Activated T-cell treated with anti-CD3 and anti-CD28 coated beads, Interleukin-2, amount 50 U/mL, for 4 hours (primary cell): ENCODE measurements at regions not wholly inside any gene's neighbourhood (a gene's known extent, or its start where the extent isn't known, plus 50 kb on each side); places are given as distances from the start of the nearest gene placed in this dataset.
"Not testable (repeated sequence)": the region's sequence is repeated elsewhere in the genome, so short reads cannot be mapped to it uniquely, and the experiment has no call there.

ENCODE experiments used
- ATAC-seq, 2 donors: fragments of 200-7000 bp; cut with Tn5 transposase; one replicate each; pipeline ENCODE4 v1.10.0; 2021
- DNase-seq: peaks from one replicate; pipeline ENCODE4 v3.0.0-alpha.2; 2020
- H3K27me3 Mint-ChIP-seq: one replicate; pipeline ENCODE4 v1.8.0; 2021; ENCODE audit warnings: low read depth, mixed read lengths
- H3K36me3 Mint-ChIP-seq: one replicate; pipeline ENCODE4 v1.8.0; 2022; ENCODE audit warnings: mixed read lengths; ENCODE audit not compliant: insufficient read depth
- H3K4me1 Mint-ChIP-seq: one replicate; pipeline ENCODE4 v1.8.0; 2021; ENCODE audit warnings: low read depth, mixed read lengths
- H3K4me3 Mint-ChIP-seq: one replicate; pipeline ENCODE4 v1.8.0; 2021; ENCODE audit warnings: mild to moderate bottlenecking, moderate library complexity, mixed read lengths
- H3K9me3 Mint-ChIP-seq: one replicate; pipeline ENCODE4 v1.8.0; 2021; ENCODE audit warnings: mixed read lengths

DNA sequence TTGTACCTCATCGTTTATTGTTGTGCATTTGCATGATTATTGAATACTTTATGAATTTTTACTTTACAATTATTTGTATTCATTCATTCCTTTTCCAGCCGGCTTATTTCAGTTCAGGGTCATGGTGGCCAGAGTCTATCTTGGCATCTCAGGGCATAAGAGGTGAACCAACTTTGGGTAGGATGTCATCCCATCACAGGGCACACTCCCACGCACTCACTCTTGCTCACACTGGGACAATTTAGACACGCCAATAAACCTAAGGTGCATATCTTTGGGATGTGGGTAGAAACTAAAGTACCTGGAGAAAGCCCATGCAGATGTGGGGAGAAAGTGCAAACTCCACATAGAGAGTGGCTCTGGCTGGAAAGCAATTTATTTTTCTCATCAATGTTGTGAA lies 158.1 kb upstream of the MAST4 start:
- peaks cover 2% of the 10 kb centered on the region for H3K27me3 Mint-ChIP-seq
- ATAC-seq: no peak
- peaks cover 3% of the 10 kb centered on the region for H3K4me1 Mint-ChIP-seq
- no peaks in the 10 kb centered on the region for H3K9me3 Mint-ChIP-seq
- DNase-seq: no peak
- no peak overlapping the region for H3K4me3 Mint-ChIP-seq
- H3K36me3 Mint-ChIP-seq: no peaks in the 10 kb centered on the region

DNA sequence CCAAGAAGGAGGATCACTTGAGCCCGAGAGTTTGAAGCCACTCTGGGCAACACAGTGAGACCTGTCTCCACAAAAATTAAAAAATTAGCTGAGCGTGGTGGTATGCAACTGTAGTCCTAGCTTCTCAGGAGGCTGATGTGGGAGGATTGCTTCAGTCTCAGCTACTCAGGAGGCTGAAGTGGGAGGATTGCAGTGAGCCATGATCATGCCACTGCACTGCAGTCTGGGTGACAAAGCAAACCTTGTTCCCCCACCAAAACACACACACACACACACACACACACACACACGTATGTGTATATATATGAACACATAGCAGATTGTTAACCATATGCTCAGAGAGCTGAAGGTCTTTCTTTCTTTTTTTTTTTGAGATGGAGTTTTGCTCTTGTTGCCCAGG lies 157.5 kb upstream of the MAST4 start:
- H3K4me3 Mint-ChIP-seq: no peak overlapping the region
- no peaks in the 10 kb centered on the region for H3K36me3 Mint-ChIP-seq
- H3K9me3 Mint-ChIP-seq: no peaks in the 10 kb centered on the region
- peaks cover 3% of the 10 kb centered on the region for H3K4me1 Mint-ChIP-seq
- ATAC-seq (no peak), DNase-seq (no peak)
- peaks cover 2% of the 10 kb centered on the region for H3K27me3 Mint-ChIP-seq

GRCh38 chr5:66440202-66440680 lies 156.0 kb upstream of the MAST4 start:
- no peaks in the 10 kb centered on the region for H3K9me3 Mint-ChIP-seq
- no peaks in the 10 kb centered on the region for H3K36me3 Mint-ChIP-seq
- H3K4me1 Mint-ChIP-seq: peaks cover 3% of the 10 kb centered on the region
- ATAC-seq (peak; percentile 92 to 95), DNase-seq (no peak)
- H3K4me3 Mint-ChIP-seq: no peak overlapping the region
- peaks cover 2% of the 10 kb centered on the region for H3K27me3 Mint-ChIP-seq

GRCh38 chr5:66441351-66441750 lies 154.8 kb upstream of the MAST4 start:
- ATAC-seq (no peak), DNase-seq (no peak)
- Mint-ChIP-seq H3K27me3 (peaks cover 2% of the 10 kb centered on the region), H3K4me1 (peaks cover 3% of the 10 kb centered on the region), H3K4me3 (no peak overlapping the region), H3K36me3 (no peaks in the 10 kb centered on the region), H3K9me3 (no peaks in the 10 kb centered on the region)

DNA sequence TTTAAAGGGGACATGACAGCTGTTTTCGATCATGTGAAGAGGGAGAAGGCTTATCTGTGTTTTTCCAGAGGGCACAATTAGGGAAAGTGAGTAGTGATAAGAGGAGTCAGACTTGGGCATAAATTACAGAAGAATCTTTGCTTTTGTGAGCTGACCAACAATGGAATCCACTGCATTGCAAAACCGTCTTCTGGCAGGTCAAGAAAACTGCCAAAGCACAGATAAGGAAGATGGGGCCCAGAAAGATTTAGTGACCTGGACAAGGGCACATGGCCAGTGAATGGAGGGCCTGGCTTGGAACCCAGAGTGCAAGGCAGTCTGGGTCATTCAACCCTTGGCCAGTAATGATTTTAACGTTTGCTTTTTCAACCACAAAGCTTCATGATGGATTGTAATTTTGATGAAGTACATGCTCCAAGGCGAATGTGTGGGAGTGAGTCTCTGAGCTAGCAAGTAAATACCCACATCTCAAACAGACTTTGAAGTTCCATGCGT lies 153.2 kb upstream of the MAST4 start:
- Mint-ChIP-seq H3K27me3 (peaks cover 2% of the 10 kb centered on the region), H3K4me1 (peaks cover 3% of the 10 kb centered on the region), H3K9me3 (peaks cover 5% of the 10 kb centered on the region), H3K36me3 (no peaks in the 10 kb centered on the region), H3K4me3 (no peak overlapping the region)
- ATAC-seq (no peak), DNase-seq (no peak)

GRCh38 chr5:66443462-66444130 lies 152.6 kb upstream of the MAST4 start:
- DNase-seq (no peak), ATAC-seq (no peak)
- Mint-ChIP-seq H3K4me3 (no peak overlapping the region), H3K27me3 (peaks cover 2% of the 10 kb centered on the region), H3K36me3 (no peaks in the 10 kb centered on the region), H3K9me3 (peaks cover 5% of the 10 kb centered on the region), H3K4me1 (peaks cover 3% of the 10 kb centered on the region)

DNA sequence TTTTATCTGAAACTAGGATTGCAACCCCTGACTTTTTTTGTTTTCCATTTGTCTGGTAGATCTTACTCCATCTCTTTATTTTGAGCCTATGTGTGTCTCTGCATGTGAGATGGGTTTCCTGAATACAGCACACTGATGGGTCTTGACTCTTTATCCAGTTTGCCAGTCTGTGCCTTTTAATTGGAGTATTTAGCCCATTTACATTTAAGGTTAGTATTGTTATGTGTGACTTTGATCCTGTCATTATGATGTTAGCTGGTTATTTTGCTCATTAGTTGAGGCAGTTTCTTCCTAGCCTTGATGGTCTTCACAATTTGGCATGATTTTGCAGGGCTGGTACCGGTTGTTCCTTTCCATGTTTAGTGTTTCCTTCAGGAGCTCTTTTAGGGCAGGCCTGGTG lies 148.1 kb upstream of the MAST4 start:
- not testable (repeated sequence) for DNase-seq, H3K4me3 Mint-ChIP-seq, H3K4me1 Mint-ChIP-seq, H3K9me3 Mint-ChIP-seq, H3K27me3 Mint-ChIP-seq, H3K36me3 Mint-ChIP-seq, ATAC-seq

DNA sequence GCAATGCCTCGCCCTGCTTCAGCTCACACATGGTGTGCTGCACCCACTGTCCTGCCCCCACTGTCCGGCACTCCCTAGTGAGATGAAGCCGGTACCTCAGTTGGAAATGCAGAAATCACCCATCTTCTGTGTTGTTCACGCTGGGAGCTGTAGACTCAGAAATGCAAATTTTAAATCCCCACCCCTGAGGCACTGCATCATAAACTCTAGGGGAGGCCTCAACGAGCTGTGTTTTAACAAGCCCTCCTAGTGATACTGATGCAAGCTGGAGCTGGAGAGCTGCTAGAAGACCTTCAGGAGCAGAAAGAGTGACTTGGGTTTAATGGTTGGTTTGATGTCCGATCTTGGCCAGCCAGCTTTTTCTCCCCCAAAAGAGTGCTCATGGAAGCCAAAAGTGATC lies 146.0 kb upstream of the MAST4 start:
- DNase-seq (no peak), ATAC-seq (no peak)
- Mint-ChIP-seq H3K4me1 (no peaks in the 10 kb centered on the region), H3K4me3 (no peak overlapping the region), H3K36me3 (no peaks in the 10 kb centered on the region), H3K9me3 (peaks cover 8% of the 10 kb centered on the region), H3K27me3 (no peaks in the 10 kb centered on the region)

GRCh38 chr5:66450988-66451387 lies 145.2 kb upstream of the MAST4 start:
- no peak overlapping the region for H3K4me3 Mint-ChIP-seq
- no peaks in the 10 kb centered on the region for H3K27me3 Mint-ChIP-seq
- H3K9me3 Mint-ChIP-seq: peaks cover 8% of the 10 kb centered on the region
- DNase-seq (no peak), ATAC-seq (no peak)
- H3K36me3 Mint-ChIP-seq: no peaks in the 10 kb centered on the region
- no peaks in the 10 kb centered on the region for H3K4me1 Mint-ChIP-seq

DNA sequence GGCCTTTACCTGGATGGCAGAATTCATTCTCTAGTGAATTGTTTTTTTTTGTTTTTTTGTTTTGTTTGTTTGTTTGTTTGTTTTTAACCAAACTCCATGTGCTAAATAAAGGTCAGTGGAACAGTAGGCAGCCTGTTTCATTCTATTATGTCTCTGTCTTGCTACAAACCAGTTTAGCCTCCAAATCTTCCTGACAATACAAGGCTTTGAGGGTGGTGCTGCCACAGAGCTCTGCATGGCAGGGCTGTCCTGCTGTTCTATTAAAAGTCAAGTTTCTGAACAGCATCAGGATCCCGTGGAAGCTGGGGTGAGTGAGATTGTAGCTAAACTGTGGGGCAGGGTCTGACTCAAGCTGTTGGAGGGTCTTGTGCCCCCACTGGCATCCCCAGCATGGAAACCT lies 144.1 kb upstream of the MAST4 start:
- H3K4me3 Mint-ChIP-seq: no peak overlapping the region
- ATAC-seq (no peak), DNase-seq (no peak)
- H3K4me1 Mint-ChIP-seq: no peaks in the 10 kb centered on the region
- no peaks in the 10 kb centered on the region for H3K27me3 Mint-ChIP-seq
- H3K9me3 Mint-ChIP-seq: peaks cover 7% of the 10 kb centered on the region
- H3K36me3 Mint-ChIP-seq: no peaks in the 10 kb centered on the region

DNA sequence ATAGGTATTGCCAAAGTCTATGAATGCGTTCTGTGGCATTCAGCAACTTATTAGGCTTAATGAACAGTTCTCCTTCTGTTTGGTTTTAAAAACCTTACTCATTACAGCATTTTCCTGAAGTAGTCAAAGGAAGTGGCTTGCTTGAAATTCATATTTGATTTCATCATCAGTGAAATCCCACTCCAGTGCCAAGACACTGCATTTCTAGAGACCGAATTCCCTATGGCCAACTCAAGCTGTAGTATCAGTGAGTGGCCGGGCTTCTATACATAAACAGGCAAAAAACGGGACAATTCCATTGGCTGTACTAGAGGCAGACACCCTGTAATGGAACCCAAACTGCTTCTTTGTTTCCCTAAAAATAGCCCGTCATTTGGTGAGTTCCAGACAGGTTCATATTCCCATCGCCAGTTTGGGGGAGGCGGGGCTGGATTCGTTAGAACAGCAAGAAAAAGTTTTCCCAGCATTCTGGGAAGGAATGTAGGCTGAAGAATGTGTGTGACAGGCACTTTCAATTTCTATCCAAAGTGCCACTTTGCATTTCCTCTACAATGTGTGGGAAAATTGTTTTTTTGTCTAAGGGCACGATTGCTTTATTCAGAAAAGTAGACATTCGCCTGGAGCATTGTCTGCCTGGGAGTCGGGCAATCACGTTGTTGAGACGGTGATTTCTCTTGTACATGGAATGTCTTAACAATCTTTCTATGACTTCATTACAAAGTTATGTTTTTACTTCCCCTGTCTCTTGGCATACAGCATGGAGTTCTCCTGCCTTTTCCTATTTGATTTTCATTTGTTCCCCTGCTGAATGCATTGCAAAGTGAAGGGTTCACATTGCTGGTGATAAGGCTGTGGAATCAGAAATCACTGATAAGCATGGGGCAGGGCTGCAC lies 141.8 kb upstream of the MAST4 start:
- Mint-ChIP-seq H3K4me3 (no peak overlapping the region), H3K9me3 (no peaks in the 10 kb centered on the region), H3K36me3 (no peaks in the 10 kb centered on the region), H3K4me1 (no peaks in the 10 kb centered on the region), H3K27me3 (peaks cover 4% of the 10 kb centered on the region)
- ATAC-seq (no peak), DNase-seq (no peak)

DNA sequence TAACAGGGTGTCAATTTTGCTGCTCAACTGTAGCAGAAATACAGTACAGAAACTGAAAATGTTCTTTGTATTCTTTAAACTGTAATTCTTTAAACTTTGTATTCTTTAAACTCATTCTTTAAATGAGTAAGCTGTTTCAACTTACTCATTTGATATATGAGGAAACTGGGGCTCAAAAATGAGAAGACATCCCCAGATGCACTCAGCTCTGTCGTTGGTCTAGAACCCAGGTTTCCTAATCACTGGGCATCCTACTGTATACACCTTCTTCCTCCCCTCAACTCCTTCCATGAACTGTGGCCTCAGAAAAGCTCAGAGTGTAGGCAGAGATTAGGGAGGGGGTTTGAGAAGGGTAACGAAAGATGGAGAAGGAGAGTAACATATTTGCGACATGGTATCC lies 136.5 kb upstream of the MAST4 start:
- no peaks in the 10 kb centered on the region for H3K9me3 Mint-ChIP-seq
- peaks cover 4% of the 10 kb centered on the region for H3K27me3 Mint-ChIP-seq
- DNase-seq: no peak
- no peak for ATAC-seq
- no peak overlapping the region for H3K4me3 Mint-ChIP-seq
- no peaks in the 10 kb centered on the region for H3K36me3 Mint-ChIP-seq
- H3K4me1 Mint-ChIP-seq: no peaks in the 10 kb centered on the region

DNA sequence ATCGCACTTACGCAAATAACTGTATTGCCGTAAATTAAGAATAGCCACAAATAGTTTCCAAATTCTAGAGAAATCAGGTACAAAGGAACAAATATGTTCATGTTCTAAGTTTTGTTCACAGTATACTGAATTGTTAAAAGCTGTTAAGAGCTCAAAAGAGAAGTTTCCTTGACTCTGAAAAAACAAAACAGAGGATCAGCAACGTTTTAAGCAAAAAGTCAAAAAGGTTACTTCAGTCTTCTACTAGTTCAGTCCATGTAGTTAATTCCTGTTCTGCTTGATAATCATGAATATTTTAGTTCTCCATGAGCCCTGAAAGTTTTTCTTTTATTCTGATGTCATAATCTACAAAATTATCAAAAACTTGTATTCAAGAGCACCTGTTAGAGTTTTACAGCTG lies 128.6 kb upstream of the MAST4 start:
- H3K4me3 Mint-ChIP-seq: no peak overlapping the region
- ATAC-seq: no peak
- H3K9me3 Mint-ChIP-seq: peaks cover 6% of the 10 kb centered on the region

GRCh38 chr5:66469684-66470083 lies 126.5 kb upstream of the MAST4 start:
- Mint-ChIP-seq H3K27me3 (no peaks in the 10 kb centered on the region), H3K9me3 (peaks cover 6% of the 10 kb centered on the region), H3K36me3 (no peaks in the 10 kb centered on the region), H3K4me1 (no peaks in the 10 kb centered on the region), H3K4me3 (no peak overlapping the region)
- ATAC-seq: no peak
- DNase-seq: no peak

More for the DNA sequence above, 128.6 kb upstream of the MAST4 start:
- no peaks in the 10 kb centered on the region for H3K4me1 Mint-ChIP-seq
- H3K27me3 Mint-ChIP-seq: no peaks in the 10 kb centered on the region
- no peaks in the 10 kb centered on the region for H3K36me3 Mint-ChIP-seq
- DNase-seq: no peak

GRCh38 chr5:66472010-66472409 lies 124.2 kb upstream of the MAST4 start:
- H3K4me3 Mint-ChIP-seq: no peak overlapping the region
- ATAC-seq (no peak), DNase-seq (no peak)
- no peaks in the 10 kb centered on the region for H3K27me3 Mint-ChIP-seq
- H3K9me3 Mint-ChIP-seq: peaks cover 6% of the 10 kb centered on the region
- H3K36me3 Mint-ChIP-seq: no peaks in the 10 kb centered on the region
- H3K4me1 Mint-ChIP-seq: no peaks in the 10 kb centered on the region
